Activated naive CD8-positive, alpha-beta T cell treated with anti-CD3 and anti-CD28 coated beads, Interleukin-2, amount 10 ng/mL, durations not matched to agents 7 days and 5 days (primary cell): ENCODE measurements at regions not wholly inside any gene's neighbourhood (a gene's known extent, or its start where the extent isn't known, plus 50 kb on each side); places are given as distances from the start of the nearest gene placed in this dataset.
A peak's percentile ranks its signal among the peaks of the same experiment; 100 is the strongest.

Experiments used
- ATAC-seq: fragments of 150-1000 bp; cut with Tn5 transposase; one replicate; pipeline ENCODE4 v1.10.0; 2021; ENCODE audit warnings: low read depth, moderate library complexity
- POLR2A ChIA-PET: fragments of 350-600 bp; sonication (Branson Sonifier 250); formaldehyde crosslinking; loops from one replicate; lab custom pipeline; 2021; ENCODE audit warnings: antibody characterized with exemption; lab: Charles Lee
- DNase-seq: peaks from one replicate; pipeline ENCODE4 v3.0.0; 2021
- H3K27ac Mint-ChIP-seq: one replicate; pipeline ENCODE4 v1.8.0; 2022; ENCODE audit warnings: mild to moderate bottlenecking, mixed read lengths
- H3K27me3 Mint-ChIP-seq: one replicate; pipeline ENCODE4 v1.8.0; 2022; ENCODE audit warnings: mild to moderate bottlenecking, moderate library complexity, mixed read lengths
- H3K36me3 Mint-ChIP-seq: one replicate; pipeline ENCODE4 v1.8.0; 2021; ENCODE audit warnings: mild to moderate bottlenecking, mixed read lengths
- H3K4me1 Mint-ChIP-seq: one replicate; pipeline ENCODE4 v1.8.0; 2021; ENCODE audit warnings: mixed read lengths
- H3K4me3 Mint-ChIP-seq: one replicate; pipeline ENCODE4 v1.8.0; 2022; ENCODE audit warnings: mild to moderate bottlenecking, moderate library complexity, mixed read lengths
- H3K9me3 Mint-ChIP-seq: one replicate; pipeline ENCODE4 v1.8.0; 2021; ENCODE audit warnings: mixed read lengths

DNA sequence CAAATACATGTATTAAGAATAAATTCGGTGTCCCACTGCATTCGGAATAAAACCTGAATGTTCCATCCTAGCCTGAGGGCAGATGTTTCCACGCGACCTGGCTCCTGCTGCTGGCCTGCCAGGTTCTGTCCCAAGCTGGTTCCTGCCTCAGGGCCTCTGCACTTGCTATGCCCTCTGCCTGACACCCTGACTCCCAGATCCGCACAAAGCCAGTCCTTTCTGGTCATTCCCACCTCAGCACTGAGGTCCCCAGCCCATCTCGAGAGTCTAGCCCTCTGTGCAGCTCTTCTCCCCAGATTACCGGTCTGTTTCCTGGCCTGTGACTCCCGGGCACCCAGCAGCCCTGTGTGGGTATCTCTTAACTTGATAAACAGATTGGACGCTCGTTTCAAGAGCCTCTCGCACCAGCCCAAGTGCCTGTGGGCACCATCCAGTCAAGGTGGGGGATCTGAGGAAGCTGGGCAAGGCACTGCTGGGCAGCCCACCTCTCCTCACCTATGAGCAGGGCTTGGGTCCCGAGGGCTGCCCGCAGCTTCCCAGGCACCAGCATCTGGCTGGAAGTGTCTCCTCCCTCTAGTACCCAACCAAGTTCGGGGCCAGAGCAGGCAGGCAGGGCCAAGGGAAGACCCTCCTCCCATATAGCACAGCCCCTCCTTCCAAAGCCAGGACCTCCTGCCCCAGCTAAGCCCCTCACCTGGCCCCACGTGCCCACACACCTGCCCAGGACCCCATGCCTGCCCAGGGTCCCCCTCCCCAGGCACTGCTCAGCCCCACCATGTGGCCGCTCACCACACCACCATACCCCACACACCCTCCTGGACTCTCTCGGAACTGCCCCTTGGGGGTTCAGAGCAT lies 132.2 kb downstream of the NCOR2 start:
- Mint-ChIP-seq H3K27ac (peak overlapping the region; percentile 42), H3K27me3 (no peaks in the 10 kb centered on the region), H3K36me3 (peaks cover 16% of the 10 kb centered on the region), H3K4me3 (no peak overlapping the region), H3K9me3 (peaks cover 10% of the 10 kb centered on the region), H3K4me1 (peaks cover 7% of the 10 kb centered on the region)
- POLR2A ChIA-PET: no interaction called here
- DNase-seq (no peak), ATAC-seq (no peak)

DNA sequence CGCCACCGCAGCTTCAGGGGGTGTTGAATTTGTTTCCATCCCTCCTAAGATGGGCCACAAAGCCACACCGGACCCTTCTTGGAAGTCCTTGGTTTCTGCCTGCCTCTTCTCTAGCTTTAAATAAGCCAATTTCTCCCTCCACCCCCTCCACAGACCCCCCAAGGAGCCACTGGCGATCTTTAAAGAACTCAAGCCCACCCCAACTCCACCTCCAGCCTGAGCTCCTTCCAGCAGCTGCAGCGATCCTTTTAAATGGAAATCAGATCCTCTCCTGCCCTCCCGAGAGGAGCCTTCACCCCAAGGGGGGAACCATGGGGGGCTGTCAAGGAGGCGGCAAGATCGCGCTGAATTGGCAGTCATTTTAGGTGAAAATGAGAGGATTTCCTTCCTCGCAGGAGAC lies 133.1 kb downstream of the NCOR2 start:
- Mint-ChIP-seq H3K27ac (no peak overlapping the region), H3K36me3 (peaks cover 16% of the 10 kb centered on the region), H3K27me3 (no peaks in the 10 kb centered on the region), H3K9me3 (peaks cover 10% of the 10 kb centered on the region), H3K4me3 (no peak overlapping the region), H3K4me1 (peaks cover 7% of the 10 kb centered on the region)
- POLR2A ChIA-PET: no interaction called here
- ATAC-seq (no peak), DNase-seq (no peak)

DNA sequence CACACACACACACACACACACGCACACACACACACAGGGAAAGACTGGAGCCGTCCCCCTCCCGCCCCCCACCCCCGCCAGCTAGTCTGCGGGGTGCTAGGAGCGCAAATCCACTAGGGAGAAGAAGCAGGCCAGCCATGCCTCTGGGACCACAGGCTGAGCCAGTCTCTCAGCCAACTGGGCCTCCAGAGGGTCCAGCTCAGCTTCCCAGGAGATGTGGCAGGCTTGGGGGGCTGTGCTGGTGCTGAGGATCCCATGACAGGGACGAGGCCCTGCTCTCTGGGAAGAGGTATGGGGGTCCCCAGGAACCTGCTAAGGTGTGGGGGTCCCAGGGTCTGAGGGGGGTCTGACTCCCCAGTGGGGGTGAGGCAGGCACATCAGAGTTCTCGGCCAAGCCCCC lies 133.5 kb downstream of the NCOR2 start:
- Mint-ChIP-seq H3K36me3 (peaks cover 16% of the 10 kb centered on the region), H3K9me3 (peaks cover 10% of the 10 kb centered on the region), H3K27ac (no peak overlapping the region), H3K27me3 (no peaks in the 10 kb centered on the region), H3K4me3 (no peak overlapping the region), H3K4me1 (peaks cover 7% of the 10 kb centered on the region)
- ATAC-seq (no peak), DNase-seq (no peak)
- POLR2A ChIA-PET: no interaction called here

DNA sequence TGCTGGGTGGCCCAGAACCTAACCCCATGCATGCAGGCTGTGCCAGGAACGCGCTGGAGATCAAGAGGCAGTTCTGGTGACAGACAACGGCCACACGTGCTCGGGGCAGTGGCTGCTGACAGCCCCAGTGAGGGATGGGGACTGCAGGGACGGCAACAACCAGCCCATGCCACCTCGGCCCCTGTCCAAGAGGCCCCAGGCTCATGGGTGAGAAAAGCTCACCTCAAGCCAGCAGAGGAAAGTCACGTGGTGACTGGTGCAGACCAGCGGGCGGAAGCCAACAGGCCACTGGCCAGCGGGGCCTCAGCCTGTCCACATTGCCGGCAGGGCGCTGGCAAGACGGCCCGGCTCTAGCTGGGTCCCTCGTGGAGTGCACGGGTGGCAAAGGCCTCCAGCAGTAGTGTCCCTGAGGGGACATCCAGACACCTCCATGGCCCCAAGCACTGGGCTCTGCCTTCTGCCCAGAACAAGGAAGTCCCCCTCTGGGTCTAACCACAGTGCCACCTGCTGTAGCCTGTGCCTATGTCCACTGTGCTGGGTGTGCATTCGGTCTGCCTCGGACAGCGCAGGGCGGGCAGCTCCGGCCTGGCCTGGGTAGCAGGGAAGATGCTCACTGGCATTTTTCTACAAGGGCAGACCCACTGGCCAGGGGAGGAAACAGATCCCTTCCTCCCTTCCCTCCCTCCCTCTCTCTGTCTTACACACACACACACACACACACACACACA lies 134.1 kb downstream of the NCOR2 start:
- Mint-ChIP-seq H3K4me1 (peaks cover 7% of the 10 kb centered on the region), H3K27me3 (no peaks in the 10 kb centered on the region), H3K36me3 (peaks cover 16% of the 10 kb centered on the region), H3K4me3 (no peak overlapping the region), H3K27ac (no peak overlapping the region), H3K9me3 (peaks cover 10% of the 10 kb centered on the region)
- POLR2A ChIA-PET: no interaction called here
- no peak for DNase-seq
- no peak for ATAC-seq

DNA sequence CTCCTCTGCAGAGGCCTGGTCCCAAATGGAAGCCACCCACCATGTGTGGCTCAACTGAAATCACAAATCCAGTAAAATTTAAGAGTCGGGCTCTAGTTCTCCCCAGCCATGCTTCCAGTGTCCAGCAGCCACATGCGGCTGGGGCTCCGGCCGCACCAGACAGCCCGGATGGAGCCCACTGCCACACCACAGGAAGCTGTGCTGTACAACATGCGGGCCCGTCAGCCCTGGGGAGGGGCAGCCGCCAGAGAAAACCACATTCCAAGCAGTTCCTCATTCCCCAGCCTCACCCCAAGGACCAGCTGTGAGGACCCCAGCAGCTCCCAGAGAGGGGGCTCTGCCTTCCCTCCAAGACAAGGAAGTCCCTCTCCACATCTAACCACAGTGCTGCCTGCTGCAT lies 135.0 kb downstream of the NCOR2 start:
- Mint-ChIP-seq H3K4me3 (no peak overlapping the region), H3K36me3 (peaks cover 16% of the 10 kb centered on the region), H3K27me3 (no peaks in the 10 kb centered on the region), H3K27ac (no peak overlapping the region), H3K4me1 (peaks cover 7% of the 10 kb centered on the region), H3K9me3 (peaks cover 10% of the 10 kb centered on the region)
- ATAC-seq (no peak), DNase-seq (no peak)
- POLR2A ChIA-PET: no interaction called here

DNA sequence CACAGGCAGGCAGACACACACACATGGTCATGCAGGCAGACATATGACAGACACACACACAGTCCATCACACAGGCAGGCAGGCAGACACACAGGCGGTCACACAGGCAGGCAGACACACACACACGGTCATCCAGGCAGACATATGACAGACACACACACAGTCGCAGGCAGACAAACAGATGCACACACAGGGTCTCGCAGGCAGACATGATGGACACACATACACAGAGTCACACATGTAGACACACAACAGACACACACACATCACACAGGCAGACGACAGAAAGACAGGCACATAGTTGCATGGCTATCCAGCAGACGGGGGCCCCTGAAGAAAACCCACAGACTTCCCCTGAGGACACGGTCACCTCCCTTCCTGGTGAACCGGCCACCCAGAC lies 135.4 kb downstream of the NCOR2 start:
- DNase-seq (no peak), ATAC-seq (no peak)
- H3K36me3 Mint-ChIP-seq: peaks cover 16% of the 10 kb centered on the region
- H3K4me1 Mint-ChIP-seq: peaks cover 7% of the 10 kb centered on the region
- no peaks in the 10 kb centered on the region for H3K27me3 Mint-ChIP-seq
- H3K27ac Mint-ChIP-seq: peak overlapping the region; percentile 79
- H3K9me3 Mint-ChIP-seq: peaks cover 10% of the 10 kb centered on the region
- H3K4me3 Mint-ChIP-seq: no peak overlapping the region
- POLR2A ChIA-PET: no interaction called here

DNA sequence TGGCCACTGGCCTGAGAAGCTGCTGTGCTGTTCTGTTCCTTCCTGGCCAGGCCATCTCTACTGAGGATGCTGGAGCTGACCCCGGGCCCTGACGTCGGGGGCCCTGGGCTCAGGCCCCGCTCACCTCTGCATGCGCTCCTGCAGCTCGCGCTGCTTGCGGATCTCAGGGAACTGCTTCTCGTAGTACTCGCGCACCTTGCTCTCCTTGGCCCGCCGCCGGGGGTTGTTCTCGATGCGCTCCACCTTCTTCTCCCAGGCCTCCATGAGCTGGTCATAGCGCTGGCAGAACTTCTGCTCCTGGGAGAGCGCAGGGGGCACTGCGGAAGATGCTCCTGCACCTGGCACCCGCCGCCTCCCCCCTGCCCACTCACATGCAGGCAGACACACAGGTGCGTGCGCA lies 135.6 kb downstream of the RFLNA start:
- Mint-ChIP-seq H3K27ac (no peak overlapping the region), H3K36me3 (peaks cover 17% of the 10 kb centered on the region), H3K27me3 (no peaks in the 10 kb centered on the region), H3K9me3 (peaks cover 10% of the 10 kb centered on the region), H3K4me1 (peaks cover 7% of the 10 kb centered on the region), H3K4me3 (no peak overlapping the region)
- ATAC-seq: no peak
- DNase-seq: no peak
- POLR2A ChIA-PET: no interaction called here

DNA sequence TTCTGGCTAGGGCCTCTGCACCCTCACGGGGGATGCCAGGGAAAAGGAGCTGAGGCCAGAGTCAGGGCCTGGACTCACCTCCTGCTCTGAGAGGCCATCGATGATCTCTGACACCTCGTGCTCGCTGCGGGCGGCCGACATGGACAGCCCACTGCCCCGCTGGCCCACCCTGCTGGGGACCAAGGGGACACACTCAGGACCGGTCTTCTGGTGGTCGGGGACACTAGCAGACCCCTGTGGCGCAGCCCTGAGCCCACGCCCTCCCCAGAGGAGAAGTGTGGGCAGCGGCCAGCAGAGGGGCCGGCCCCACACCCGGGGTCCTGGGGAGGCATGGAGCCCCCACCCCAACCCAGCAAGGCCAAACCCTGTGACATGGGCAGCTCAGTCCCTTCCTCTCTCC lies 134.6 kb downstream of the RFLNA start:
- H3K4me1 Mint-ChIP-seq: peaks cover 7% of the 10 kb centered on the region
- H3K27me3 Mint-ChIP-seq: no peaks in the 10 kb centered on the region
- DNase-seq (no peak), ATAC-seq (no peak)
- no peak overlapping the region for H3K27ac Mint-ChIP-seq
- POLR2A ChIA-PET: no interaction called here
- H3K9me3 Mint-ChIP-seq: peaks cover 10% of the 10 kb centered on the region
- peaks cover 17% of the 10 kb centered on the region for H3K36me3 Mint-ChIP-seq
- no peak overlapping the region for H3K4me3 Mint-ChIP-seq

DNA sequence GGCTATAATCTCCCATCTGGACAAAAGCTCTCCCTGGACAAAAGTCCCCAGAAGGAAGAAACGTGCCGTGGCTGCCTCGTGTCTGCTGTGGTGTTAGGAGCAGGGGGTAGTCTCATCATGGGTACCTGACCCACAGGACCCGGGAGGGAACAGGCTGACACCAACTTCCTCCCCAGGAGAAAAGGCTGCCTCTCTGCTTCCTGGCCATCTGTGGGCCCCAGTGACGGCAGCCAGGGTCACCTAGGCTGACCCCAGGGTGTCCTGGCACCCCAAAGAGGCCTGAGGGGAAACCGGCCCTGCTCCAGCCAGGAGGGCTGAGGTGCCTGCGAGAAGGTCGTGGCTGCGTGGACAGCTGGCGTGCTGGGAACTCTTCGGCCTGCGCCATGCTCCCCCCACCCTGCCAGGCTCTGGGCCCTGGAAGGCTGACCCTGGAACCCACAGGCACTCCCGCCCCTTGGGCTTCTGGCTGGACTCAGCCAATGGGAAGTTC lies 133.9 kb downstream of the RFLNA start:
- peaks cover 17% of the 10 kb centered on the region for H3K36me3 Mint-ChIP-seq
- peaks cover 7% of the 10 kb centered on the region for H3K4me1 Mint-ChIP-seq
- no peak overlapping the region for H3K4me3 Mint-ChIP-seq
- H3K27ac Mint-ChIP-seq: no peak overlapping the region
- no peak for DNase-seq
- H3K9me3 Mint-ChIP-seq: peaks cover 10% of the 10 kb centered on the region
- POLR2A ChIA-PET: no interaction called here
- no peak for ATAC-seq
- no peaks in the 10 kb centered on the region for H3K27me3 Mint-ChIP-seq

DNA sequence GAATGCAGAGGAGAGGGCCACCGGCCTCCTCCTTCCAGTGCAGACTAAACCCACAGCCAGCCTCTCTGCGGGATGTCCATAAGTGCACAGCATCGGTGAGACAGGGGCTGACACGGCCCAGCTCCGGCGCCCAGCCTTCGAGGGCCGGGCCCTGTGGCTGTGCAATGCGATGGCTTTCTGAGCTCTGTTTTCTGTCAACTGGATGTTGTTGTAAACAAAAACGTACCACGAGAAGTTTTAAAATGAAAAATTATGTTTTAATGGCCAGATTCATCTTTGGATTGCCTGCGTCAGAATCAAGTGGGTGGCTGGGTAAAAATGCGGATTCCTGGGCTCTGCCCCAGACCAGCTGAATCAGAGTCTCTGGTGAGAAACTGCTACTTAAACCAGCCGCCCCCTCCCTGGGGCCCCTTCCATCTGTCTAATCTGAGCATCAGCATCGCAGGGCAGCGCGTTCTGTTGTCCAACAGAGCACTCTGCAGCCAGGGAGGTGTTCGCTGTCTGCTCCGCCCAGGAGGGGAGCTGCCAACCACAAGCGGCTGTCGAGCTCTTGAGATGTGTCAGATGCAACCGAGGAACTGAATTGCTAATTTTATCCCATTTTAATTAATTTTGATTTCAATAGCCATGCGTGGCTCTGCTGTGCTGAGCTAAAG lies 133.4 kb downstream of the RFLNA start:
- H3K4me1 Mint-ChIP-seq: peaks cover 7% of the 10 kb centered on the region
- DNase-seq (no peak), ATAC-seq (no peak)
- POLR2A ChIA-PET: no interaction called here
- no peak overlapping the region for H3K27ac Mint-ChIP-seq
- H3K4me3 Mint-ChIP-seq: no peak overlapping the region
- peaks cover 10% of the 10 kb centered on the region for H3K9me3 Mint-ChIP-seq
- H3K27me3 Mint-ChIP-seq: no peaks in the 10 kb centered on the region
- H3K36me3 Mint-ChIP-seq: peaks cover 17% of the 10 kb centered on the region

DNA sequence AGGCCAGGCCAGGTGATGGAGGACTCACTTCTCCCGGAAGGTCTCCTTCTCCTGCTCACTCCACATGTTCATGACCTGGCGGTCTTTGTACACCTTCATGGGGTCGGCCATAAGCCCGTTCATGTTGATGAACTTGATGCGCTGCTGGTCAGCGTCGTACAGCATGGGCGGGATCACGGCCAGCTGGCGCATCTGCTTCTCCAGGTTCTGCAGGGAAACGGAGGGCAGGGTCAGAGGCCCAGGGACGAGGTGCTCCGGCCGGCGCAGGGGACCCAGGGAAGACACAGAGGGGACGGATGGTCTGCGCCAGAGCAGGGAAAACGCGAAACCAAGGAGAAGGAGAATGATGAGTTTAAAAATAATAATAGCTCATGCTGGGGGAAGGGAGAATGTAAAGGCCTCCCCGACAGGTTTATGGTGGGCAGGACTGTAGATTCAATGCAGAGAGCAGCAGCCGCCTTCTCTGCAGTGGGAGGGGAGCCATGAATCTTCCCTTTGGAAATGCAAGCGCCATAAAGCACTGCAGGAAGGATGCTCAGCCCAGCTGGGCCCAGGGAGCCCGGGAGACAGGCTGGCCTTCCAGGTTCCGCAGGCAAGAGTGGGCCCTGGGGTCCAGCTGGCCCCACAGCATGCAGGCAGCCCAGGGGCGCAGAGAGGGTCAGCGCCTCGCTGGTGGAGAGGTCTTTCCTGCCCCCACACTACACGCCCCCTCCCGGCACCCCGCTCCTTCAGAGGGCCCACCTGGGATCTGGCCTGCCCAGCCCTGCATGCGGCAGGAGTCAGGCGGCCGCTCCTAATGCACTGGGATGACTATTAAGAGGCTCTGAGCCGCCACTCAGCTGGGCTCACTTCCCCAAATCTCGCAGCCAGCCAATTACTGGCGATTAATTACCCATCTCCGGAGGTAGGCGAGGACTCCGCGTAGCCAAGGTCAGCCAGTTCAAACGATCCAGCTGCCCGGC lies 132.0 kb downstream of the RFLNA start:
- H3K27ac Mint-ChIP-seq: no peak overlapping the region

DNA sequence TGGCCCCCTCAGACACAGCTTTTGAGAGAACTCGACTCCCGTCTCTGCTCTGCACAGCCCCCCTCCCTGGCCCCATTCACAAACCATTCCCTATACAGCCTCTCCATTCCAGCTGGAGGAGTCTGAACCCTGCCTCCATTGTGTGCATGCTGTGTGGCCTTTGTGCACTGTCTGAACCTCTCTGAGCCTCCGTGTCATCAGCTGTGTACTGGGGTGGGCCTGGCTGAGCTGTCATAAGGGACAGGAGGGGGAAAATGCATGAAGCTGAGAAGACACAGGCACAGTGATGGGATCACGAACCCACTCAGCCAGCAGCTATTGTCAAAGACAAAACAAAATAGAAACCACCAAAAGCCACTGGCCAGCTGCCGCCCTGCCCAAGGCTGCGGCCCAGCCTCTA lies 130.8 kb downstream of the RFLNA start:
- ATAC-seq (no peak), DNase-seq (no peak)
- no peak overlapping the region for H3K27ac Mint-ChIP-seq
- peaks cover 3% of the 10 kb centered on the region for H3K36me3 Mint-ChIP-seq
- POLR2A ChIA-PET: no interaction called here
- H3K9me3 Mint-ChIP-seq: no peaks in the 10 kb centered on the region
- H3K27me3 Mint-ChIP-seq: no peaks in the 10 kb centered on the region
- H3K4me1 Mint-ChIP-seq: no peaks in the 10 kb centered on the region
- no peak overlapping the region for H3K4me3 Mint-ChIP-seq

More for the DNA sequence above, 132.0 kb downstream of the RFLNA start:
- H3K9me3 Mint-ChIP-seq: peaks cover 8% of the 10 kb centered on the region
- H3K36me3 Mint-ChIP-seq: peaks cover 15% of the 10 kb centered on the region
- POLR2A ChIA-PET: no interaction called here
- H3K4me1 Mint-ChIP-seq: peaks cover 4% of the 10 kb centered on the region
- ATAC-seq (no peak), DNase-seq (no peak)
- no peaks in the 10 kb centered on the region for H3K27me3 Mint-ChIP-seq
- H3K4me3 Mint-ChIP-seq: no peak overlapping the region

DNA sequence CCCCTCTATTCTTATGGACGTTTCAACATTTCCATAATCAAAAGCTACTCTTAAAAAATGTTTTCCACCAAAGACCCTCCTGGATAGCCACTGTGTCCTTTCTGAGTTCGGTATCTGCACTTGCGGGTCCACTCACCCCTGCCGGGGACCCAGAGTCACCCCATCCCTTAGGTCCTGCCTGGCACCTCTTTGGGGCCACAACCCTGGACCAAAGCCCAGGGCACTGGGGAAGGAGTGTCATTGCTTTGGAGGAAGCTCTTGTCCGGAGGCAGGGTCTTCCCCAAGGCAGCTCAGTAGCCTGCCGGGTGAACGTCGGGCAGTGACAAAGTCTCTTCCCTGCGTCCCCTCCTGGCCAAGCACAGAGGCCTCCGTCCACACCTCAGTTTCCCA lies 129.6 kb downstream of the RFLNA start:
- POLR2A ChIA-PET: no interaction called here
- H3K27ac Mint-ChIP-seq: no peak overlapping the region

More for the DNA sequence above, 129.6 kb downstream of the RFLNA start:
- Mint-ChIP-seq H3K4me3 (no peak overlapping the region), H3K27me3 (no peaks in the 10 kb centered on the region), H3K36me3 (peaks cover 6% of the 10 kb centered on the region), H3K4me1 (no peaks in the 10 kb centered on the region), H3K9me3 (no peaks in the 10 kb centered on the region)
- no peak for DNase-seq
- ATAC-seq: no peak
